Vagina (tissue), 2 donors: ENCODE measurements at regions not wholly inside any gene's neighbourhood (a gene's known extent, or its start where the extent isn't known, plus 50 kb on each side); places are given as distances from the start of the nearest gene placed in this dataset.

Source experiments
- POLR2A ChIP-seq, 2 donors: fragments of 450-650 bp; IDR thresholded peaks; one replicate each; pipeline ENCODE4 v1.6.1; 2017; ENCODE audit warnings: antibody characterized with exemption in 2 of 2, mild to moderate bottlenecking in 2 of 2, moderate library complexity in 2 of 2
- POLR2AphosphoS5 ChIP-seq, 2 donors: sonication (generic); formaldehyde crosslinking; IDR thresholded peaks; one replicate each; pipeline ENCODE4 v1.9.0; 2017; ENCODE audit warnings: antibody characterized with exemption in 2 of 2, mild to moderate bottlenecking in 2 of 2, low read depth in 1 of 2; ENCODE audit not compliant: insufficient read depth in 1 of 2
- TF ChIP-seq, protein P1 (sequence below), 3 experiments: fragments of 450-650 bp in 2 of 3; fragments of 200-600 bp in 1 of 3; sonication (generic) in 1 of 3; IDR thresholded peaks; one replicate each; pipeline ENCODE4 v1.5.1; 2017 to 2019; ENCODE audit warnings: antibody characterized with exemption in 3 of 3, mild to moderate bottlenecking in 2 of 3, moderate library complexity in 2 of 3

DNA sequence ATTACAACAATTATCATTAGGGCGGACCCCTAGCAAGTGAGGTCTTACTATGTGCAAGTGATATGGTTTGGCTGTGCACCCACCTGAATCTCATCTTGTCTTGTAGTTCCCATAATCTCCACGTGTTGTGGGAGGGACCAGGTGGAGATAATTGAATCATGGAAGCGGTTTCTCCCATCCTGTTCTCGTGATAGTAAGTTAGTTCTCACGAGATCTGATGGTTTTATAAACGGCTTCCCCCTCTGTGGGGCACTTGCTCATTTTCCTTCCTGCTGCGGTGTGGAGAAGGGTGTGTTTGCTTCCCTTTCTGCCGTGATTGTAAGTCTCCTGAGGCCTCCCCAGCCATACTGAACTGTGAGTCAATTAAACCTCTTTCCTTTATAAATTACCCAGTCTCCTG lies 96.1 kb upstream of the CDK6 start:
- TF ChIP-seq, protein P1, sequence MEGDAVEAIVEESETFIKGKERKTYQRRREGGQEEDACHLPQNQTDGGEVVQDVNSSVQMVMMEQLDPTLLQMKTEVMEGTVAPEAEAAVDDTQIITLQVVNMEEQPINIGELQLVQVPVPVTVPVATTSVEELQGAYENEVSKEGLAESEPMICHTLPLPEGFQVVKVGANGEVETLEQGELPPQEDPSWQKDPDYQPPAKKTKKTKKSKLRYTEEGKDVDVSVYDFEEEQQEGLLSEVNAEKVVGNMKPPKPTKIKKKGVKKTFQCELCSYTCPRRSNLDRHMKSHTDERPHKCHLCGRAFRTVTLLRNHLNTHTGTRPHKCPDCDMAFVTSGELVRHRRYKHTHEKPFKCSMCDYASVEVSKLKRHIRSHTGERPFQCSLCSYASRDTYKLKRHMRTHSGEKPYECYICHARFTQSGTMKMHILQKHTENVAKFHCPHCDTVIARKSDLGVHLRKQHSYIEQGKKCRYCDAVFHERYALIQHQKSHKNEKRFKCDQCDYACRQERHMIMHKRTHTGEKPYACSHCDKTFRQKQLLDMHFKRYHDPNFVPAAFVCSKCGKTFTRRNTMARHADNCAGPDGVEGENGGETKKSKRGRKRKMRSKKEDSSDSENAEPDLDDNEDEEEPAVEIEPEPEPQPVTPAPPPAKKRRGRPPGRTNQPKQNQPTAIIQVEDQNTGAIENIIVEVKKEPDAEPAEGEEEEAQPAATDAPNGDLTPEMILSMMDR (IDR thresholded peaks at IDR 0.05): no peak
- TF ChIP-seq POLR2A (IDR thresholded peaks at IDR 0.05) (no peak), POLR2AphosphoS5 (IDR thresholded peaks at IDR 0.05; ENCODE audit: insufficient read depth in 1 of 2, low read depth in 1 of 2) (no peak)
